ENCODE measurements at regions not wholly inside any gene's neighbourhood (a gene's known extent, or its start where the extent isn't known, plus 50 kb on each side); places are given as distances from the start of the nearest gene placed in this dataset.

GRCh38 chr13:58587183-58587582, 955.6 kb downstream of the PCDH17 start:
- TF ChIP-seq CTCF (IDR thresholded peaks at IDR 0.05; ENCODE audit: low read length): no peak
- no peak for TF ChIP-seq EZH2 (optimal IDR thresholded peaks at IDR 0.05; ENCODE audit: low read depth, low read length)
